GM12864 (cell line): ENCODE measurements at regions not wholly inside any gene's neighbourhood (a gene's known extent, or its start where the extent isn't known, plus 50 kb on each side); places are given as distances from the start of the nearest gene placed in this dataset.

Experiments
- DNase-seq: peaks from one replicate; pipeline ENCODE4 v3.0.0-alpha.2; 2011; ENCODE audit warnings: low read depth
- H3K4me3 ChIP-seq: 2 replicates; pipeline ENCODE4 v1.5.1; 2011; ENCODE audit warnings: mild to moderate bottlenecking, low read depth, low read length, control low read depth
- CTCF ChIP-seq: IDR thresholded peaks from 2 replicates; pipeline ENCODE4 v1.5.1; 2011; ENCODE audit warnings: low read depth, mild to moderate bottlenecking, moderate library complexity, low read length, control low read depth, inconsistent platforms; ENCODE audit errors: missing control alignments

- no peak overlapping the region for H3K4me3 ChIP-seq
- DNase-seq: no peak
- no peak for TF ChIP-seq CTCF
Measured at GRCh38 chr5:4639946-4640345, 500.2 kb upstream of the ADAMTS16 start.

- H3K4me3 ChIP-seq: no peak overlapping the region
- DNase-seq: no peak
- TF ChIP-seq CTCF: no peak
Measured at GRCh38 chr5:4640795-4641194, 499.3 kb upstream of the ADAMTS16 start.

GRCh38 chr5:4642525-4642924 lies 497.6 kb upstream of the ADAMTS16 start:
- TF ChIP-seq CTCF: no peak
- no peak for DNase-seq
- H3K4me3 ChIP-seq: no peak overlapping the region

DNA sequence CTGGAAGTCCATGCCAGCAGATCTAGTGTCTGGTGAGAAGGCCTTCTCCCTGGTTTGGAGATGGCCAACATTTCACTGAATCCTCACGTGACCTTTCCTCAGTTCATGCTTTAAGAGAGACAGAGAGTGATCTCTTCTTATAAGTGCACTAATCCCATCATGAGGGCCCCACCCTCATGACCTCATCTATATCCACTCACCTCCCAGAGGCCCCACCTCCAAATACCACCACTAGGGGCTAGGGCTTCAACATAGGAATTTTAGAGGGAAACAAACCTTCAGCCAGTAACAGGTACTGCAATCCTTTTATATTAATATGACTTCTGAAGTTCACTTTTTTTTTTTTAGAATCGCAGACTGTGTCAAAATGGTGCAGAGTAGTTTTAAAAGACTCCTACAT lies 496.9 kb upstream of the ADAMTS16 start:
- no peak overlapping the region for H3K4me3 ChIP-seq
- TF ChIP-seq CTCF: no peak
- no peak for DNase-seq

DNA sequence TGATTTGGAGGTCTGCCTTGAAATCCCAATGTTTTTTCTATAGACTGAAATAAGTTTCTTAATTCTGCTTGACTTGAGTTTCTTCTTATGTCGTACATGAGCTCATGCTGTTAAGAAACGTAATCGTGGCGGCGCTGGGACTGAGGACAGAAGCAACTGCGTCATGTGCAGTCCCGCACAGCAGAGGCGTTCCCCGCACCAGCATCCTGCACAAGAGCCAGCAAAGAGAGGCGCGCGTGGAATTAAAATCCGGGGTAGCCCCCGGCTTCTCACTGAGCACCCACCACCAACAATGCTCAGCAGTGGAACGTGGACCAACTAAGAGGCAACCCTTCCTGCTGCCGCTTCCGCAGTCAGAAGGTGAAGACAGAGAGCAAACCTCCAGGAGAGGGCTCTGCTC lies 496.2 kb upstream of the ADAMTS16 start:
- TF ChIP-seq CTCF: no peak
- no peak overlapping the region for H3K4me3 ChIP-seq
- DNase-seq: no peak

GRCh38 chr5:4646715-4647375 lies 493.3 kb upstream of the ADAMTS16 start:
- no peak for TF ChIP-seq CTCF
- DNase-seq: no peak
- no peak overlapping the region for H3K4me3 ChIP-seq

- no peak for TF ChIP-seq CTCF
- no peak overlapping the region for H3K4me3 ChIP-seq
- DNase-seq: no peak
Measured at GRCh38 chr5:4647955-4648354, 492.2 kb upstream of the ADAMTS16 start.
